DND-41 (cell line): ENCODE measurements at regions not wholly inside any gene's neighbourhood (a gene's known extent, or its start where the extent isn't known, plus 50 kb on each side); places are given as distances from the start of the nearest gene placed in this dataset.

Experiments used
- EZH2 ChIP-seq: IDR thresholded peaks from 3 replicates; pipeline ENCODE4 v1.6.1; 2012; ENCODE audit warnings: borderline replicate concordance, low read depth, mild to moderate bottlenecking, moderate library complexity, low read length, inconsistent platforms; ENCODE audit not compliant: severe bottlenecking
- TF ChIP-seq, protein P1 (sequence below): IDR thresholded peaks from 2 replicates; pipeline ENCODE4 v1.5.1; 2012; ENCODE audit warnings: borderline replicate concordance, low read length, moderate library complexity, mild to moderate bottlenecking; ENCODE audit not compliant: poor library complexity, severe bottlenecking; ENCODE audit errors: extremely low read depth

GRCh38 chr13:22134261-22134660 is 463.4 kb downstream of the FGF9 start:
- TF ChIP-seq, protein P1, sequence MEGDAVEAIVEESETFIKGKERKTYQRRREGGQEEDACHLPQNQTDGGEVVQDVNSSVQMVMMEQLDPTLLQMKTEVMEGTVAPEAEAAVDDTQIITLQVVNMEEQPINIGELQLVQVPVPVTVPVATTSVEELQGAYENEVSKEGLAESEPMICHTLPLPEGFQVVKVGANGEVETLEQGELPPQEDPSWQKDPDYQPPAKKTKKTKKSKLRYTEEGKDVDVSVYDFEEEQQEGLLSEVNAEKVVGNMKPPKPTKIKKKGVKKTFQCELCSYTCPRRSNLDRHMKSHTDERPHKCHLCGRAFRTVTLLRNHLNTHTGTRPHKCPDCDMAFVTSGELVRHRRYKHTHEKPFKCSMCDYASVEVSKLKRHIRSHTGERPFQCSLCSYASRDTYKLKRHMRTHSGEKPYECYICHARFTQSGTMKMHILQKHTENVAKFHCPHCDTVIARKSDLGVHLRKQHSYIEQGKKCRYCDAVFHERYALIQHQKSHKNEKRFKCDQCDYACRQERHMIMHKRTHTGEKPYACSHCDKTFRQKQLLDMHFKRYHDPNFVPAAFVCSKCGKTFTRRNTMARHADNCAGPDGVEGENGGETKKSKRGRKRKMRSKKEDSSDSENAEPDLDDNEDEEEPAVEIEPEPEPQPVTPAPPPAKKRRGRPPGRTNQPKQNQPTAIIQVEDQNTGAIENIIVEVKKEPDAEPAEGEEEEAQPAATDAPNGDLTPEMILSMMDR = no peak
- TF ChIP-seq EZH2 = no peak
